ENCODE measurements at regions not wholly inside any gene's neighbourhood (a gene's known extent, or its start where the extent isn't known, plus 50 kb on each side); places are given as distances from the start of the nearest gene placed in this dataset.

DNA sequence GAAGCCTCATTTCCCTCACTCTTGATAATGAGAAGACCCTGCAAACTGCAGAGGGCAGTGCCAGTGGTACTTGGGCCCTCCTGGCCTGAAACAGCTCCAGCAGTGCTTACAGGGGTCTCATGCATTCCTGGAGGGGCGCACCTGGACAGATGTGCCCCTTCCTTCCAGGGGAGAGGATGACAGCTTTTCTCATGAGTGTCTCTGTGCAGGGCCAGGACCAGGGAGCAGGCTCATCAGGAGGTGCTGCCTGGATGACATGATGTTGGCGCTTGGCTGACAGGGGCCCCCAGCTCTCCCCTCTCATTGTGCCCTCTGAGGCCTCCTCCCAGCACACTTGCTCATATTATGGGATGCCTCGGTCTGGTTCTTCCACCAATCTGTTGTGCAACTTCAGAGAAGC, 95.1 kb upstream of the MYCN start:
- H3K23ac ChIP-seq (ENCODE audit: insufficient read length), result no peak overlapping the region
- H2BK20ac ChIP-seq (ENCODE audit: low read length), result no peak overlapping the region
- H2AFZ ChIP-seq (ENCODE audit: low read length), result no peak overlapping the region
- no peak overlapping the region for H3K18ac ChIP-seq (ENCODE audit: extremely low read depth, low read length)
- no peak overlapping the region for H2BK5ac ChIP-seq (ENCODE audit: low read depth, low read length)
- H4K91ac ChIP-seq (replicated peaks; ENCODE audit: insufficient read length, low read length), result no peak overlapping the region
- no peak overlapping the region for H2BK15ac ChIP-seq (ENCODE audit: low read length)
- no peak overlapping the region for H3K14ac ChIP-seq (ENCODE audit: insufficient read length)
- H3K27ac ChIP-seq (ENCODE audit: low read depth, low read length), result no peak overlapping the region
- no peaks in the 10 kb centered on the region for H4K20me1 ChIP-seq (replicated peaks in 1 of 2; ENCODE audit: control insufficient read depth in 1 of 2, insufficient read depth in 2 of 2, low read length in 2 of 2)
- H4K8ac ChIP-seq (ENCODE audit: extremely low read depth, insufficient read depth, low read length), result no peak overlapping the region
- H3K56ac ChIP-seq (replicated peaks; ENCODE audit: insufficient read length, low read depth, low read length), result no peak overlapping the region
- H3K9ac ChIP-seq (replicated peaks in 1 of 4; ENCODE audit: extremely low read depth in 1 of 4, low read depth in 3 of 4, low read length in 3 of 4), result no peak overlapping the region
- no peak overlapping the region for H3K4me2 ChIP-seq (ENCODE audit: insufficient read depth in 1 of 2, low read depth in 2 of 2, low read length in 2 of 2)
- POLR2A ChIA-PET (ENCODE audit: partially characterized antibody), result no interaction called here
- H2BK12ac ChIP-seq (ENCODE audit: low read depth, low read length), result no peak overlapping the region
- no peaks in the 10 kb centered on the region for H3K36me3 ChIP-seq (ENCODE audit: control insufficient read depth in 2 of 4, insufficient read depth in 4 of 4, low read length in 3 of 4)
- peaks cover 0 to 4% (median 1%) of the 10 kb centered on the region in 4 experiments; a peak in 5 of 7 replicates for H3K4me1 ChIP-seq (replicated peaks in 1 of 4; ENCODE audit: control insufficient read depth in 3 of 4, insufficient read depth in 4 of 4, low read length in 3 of 4)
- no peaks in the 10 kb centered on the region for H3K23me2 ChIP-seq (ENCODE audit: low read depth, low read length)
- H3K4ac ChIP-seq (replicated peaks; ENCODE audit: insufficient read length, low read depth, low read length), result no peak overlapping the region
- no peaks in the 10 kb centered on the region for H3K79me1 ChIP-seq (ENCODE audit: low read depth, low read length)
- H3K4me3 ChIP-seq (ENCODE audit: extremely low read depth in 1 of 4, insufficient read depth in 2 of 4, low read depth in 3 of 4, low read length in 4 of 4), result no peak overlapping the region
- no peak overlapping the region for H4K5ac ChIP-seq (ENCODE audit: insufficient read length, low read depth, low read length)
- H3K27me3 ChIP-seq (replicated peaks in 1 of 4; ENCODE audit: control insufficient read depth in 3 of 4, extremely low read depth in 1 of 4, insufficient read depth in 3 of 4, low read length in 3 of 4), result no peaks in the 10 kb centered on the region
- no peaks in the 10 kb centered on the region for H3K9me3 ChIP-seq (ENCODE audit: insufficient read depth in 2 of 2, low read depth in 1 of 2, low read length in 1 of 2)
- H2BK120ac ChIP-seq (replicated peaks; ENCODE audit: low read depth, low read length), result no peak overlapping the region
- DNase-seq (ENCODE audit: low read depth in 1 of 2, low spot score in 2 of 2) (no peak), FAIRE-seq (no peak)
- WGBS, 2 experiments (ENCODE audit: extremely low coverage in 1 of 2, insufficient coverage in 1 of 2, insufficient read length in 1 of 2, insufficient replicate concordance in 2 of 2, low coverage in 1 of 2, low lambda C conversion rate in 2 of 2, missing lambda C conversion rate in 1 of 2), result 87% methylated on average over 3 of the region's 3 CpGs; no CpG with 5 or more reads in 1 of the 2 experiments
- H2AK5ac ChIP-seq (ENCODE audit: low read depth, low read length), result no peak overlapping the region
- no peaks in the 10 kb centered on the region for H3K79me2 ChIP-seq (ENCODE audit: control insufficient read depth in 1 of 2, insufficient read depth in 2 of 2, low read length in 2 of 2)
- CTCF ChIA-PET (ENCODE audit: partially characterized antibody), result interaction anchor here (1.2 to 1.9 kb wide), 4 partner anchors 15 to 883 kb away, joined by 3 to 7 read pairs (median 4); no protein-coding TSS in a partner anchor
- TF ChIP-seq CHD1 (IDR thresholded peaks at IDR 0.05; ENCODE audit: low read depth, low read length) (no peak), KDM5A (IDR thresholded peaks at IDR 0.05; ENCODE audit: low read length) (no peak), MAFK (IDR thresholded peaks at IDR 0.05; ENCODE audit: low read depth, low read length) (no peak), CTBP2 (IDR thresholded peaks at IDR 0.05; ENCODE audit: borderline replicate concordance, insufficient read depth, insufficient read length, low read length) (no peak), BCL11A (IDR thresholded peaks at IDR 0.05; ENCODE audit: low read depth in 2 of 2, low read length in 2 of 2) (no peak), RBBP5 (IDR thresholded peaks at IDR 0.05; ENCODE audit: borderline replicate concordance, low read depth, low read length) (no peak), TAF7 (optimal IDR thresholded peaks at IDR 0.05; ENCODE audit: borderline replicate concordance, low read depth, low read length) (no peak), CHD2 (IDR thresholded peaks at IDR 0.05; ENCODE audit: low read length) (no peak), SP2 (IDR thresholded peaks at IDR 0.05; ENCODE audit: low read length) (no peak), TEAD4 (IDR thresholded peaks at IDR 0.05; ENCODE audit: low read depth, low read length) (no peak), BRCA1 (IDR thresholded peaks at IDR 0.05; ENCODE audit: low read depth, low read length) (no peak), POLR2A (IDR thresholded peaks at IDR 0.05; ENCODE audit: control extremely low read depth in 1 of 2, low read depth in 2 of 2, low read length in 2 of 2) (no peak)
- TF ChIP-seq, protein P1, sequence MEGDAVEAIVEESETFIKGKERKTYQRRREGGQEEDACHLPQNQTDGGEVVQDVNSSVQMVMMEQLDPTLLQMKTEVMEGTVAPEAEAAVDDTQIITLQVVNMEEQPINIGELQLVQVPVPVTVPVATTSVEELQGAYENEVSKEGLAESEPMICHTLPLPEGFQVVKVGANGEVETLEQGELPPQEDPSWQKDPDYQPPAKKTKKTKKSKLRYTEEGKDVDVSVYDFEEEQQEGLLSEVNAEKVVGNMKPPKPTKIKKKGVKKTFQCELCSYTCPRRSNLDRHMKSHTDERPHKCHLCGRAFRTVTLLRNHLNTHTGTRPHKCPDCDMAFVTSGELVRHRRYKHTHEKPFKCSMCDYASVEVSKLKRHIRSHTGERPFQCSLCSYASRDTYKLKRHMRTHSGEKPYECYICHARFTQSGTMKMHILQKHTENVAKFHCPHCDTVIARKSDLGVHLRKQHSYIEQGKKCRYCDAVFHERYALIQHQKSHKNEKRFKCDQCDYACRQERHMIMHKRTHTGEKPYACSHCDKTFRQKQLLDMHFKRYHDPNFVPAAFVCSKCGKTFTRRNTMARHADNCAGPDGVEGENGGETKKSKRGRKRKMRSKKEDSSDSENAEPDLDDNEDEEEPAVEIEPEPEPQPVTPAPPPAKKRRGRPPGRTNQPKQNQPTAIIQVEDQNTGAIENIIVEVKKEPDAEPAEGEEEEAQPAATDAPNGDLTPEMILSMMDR (IDR thresholded peaks at IDR 0.05; ENCODE audit: control extremely low read depth in 1 of 3, insufficient read depth in 1 of 3, low read depth in 1 of 3, low read length in 3 of 3), result no peak
